ENCODE measurements at regions not wholly inside any gene's neighbourhood (a gene's known extent, or its start where the extent isn't known, plus 50 kb on each side); places are given as distances from the start of the nearest gene placed in this dataset.

GRCh38 chr2:4356541-4356940, 653.2 kb downstream of the DCDC2C start:
- ChIA-PET CTCF (interaction anchor here (0.6 kb wide), 1 partner anchor 14 kb away, joined by 3 read pairs; no protein-coding TSS in a partner anchor), POLR2A (no interaction called here), RAD21 (ENCODE audit: unreplicated experiment) (no interaction called here), SMC1A (ENCODE audit: uncharacterized antibody, unreplicated experiment) (interaction anchor here (0.6 kb wide), 1 partner anchor 1671 kb away, joined by 5 read pairs; no protein-coding TSS in a partner anchor)
- H3K79me2 ChIP-seq (ENCODE audit: control insufficient read depth, insufficient read depth, low read length): no peaks in the 10 kb centered on the region
- no peak for DNase-seq (ENCODE audit: low read depth, low spot score)
- ATAC-seq: no peak
- H2AFZ ChIP-seq (ENCODE audit: control insufficient read depth, low read depth, low read length): no peak overlapping the region
- TF ChIP-seq IKZF1 (conservative IDR thresholded peaks at IDR 0.05): no peak
- TF ChIP-seq POLR2AphosphoS2 (IDR thresholded peaks at IDR 0.05; ENCODE audit: low read depth, low read length): no peak
- TF ChIP-seq ZNF274 (IDR thresholded peaks at IDR 0.05; ENCODE audit: insufficient read depth, insufficient read length): no peak
- no peak for TF ChIP-seq MEF2B (IDR thresholded peaks at IDR 0.05; ENCODE audit: partially characterized antibody, poor library complexity, severe bottlenecking)
- TF ChIP-seq WRNIP1 (IDR thresholded peaks at IDR 0.05; ENCODE audit: borderline replicate concordance, low read depth, low read length): no peak
- TF ChIP-seq MTA2 (IDR thresholded peaks at IDR 0.05; ENCODE audit: low read depth): no peak
- TF ChIP-seq CBFB (IDR thresholded peaks at IDR 0.05; ENCODE audit: low read depth): no peak
- TF ChIP-seq DPF2 (IDR thresholded peaks at IDR 0.05): no peak
- TF ChIP-seq CREM (IDR thresholded peaks at IDR 0.05; ENCODE audit: low read depth): no peak
- no peak for TF ChIP-seq BHLHE40 (IDR thresholded peaks at IDR 0.05; ENCODE audit: borderline replicate concordance in 1 of 2, low read depth in 2 of 2, low read length in 1 of 2)
- no peak for TF ChIP-seq STAT3 (IDR thresholded peaks at IDR 0.05; ENCODE audit: low read depth, low read length)
- H3K4me3 ChIP-seq: no peak overlapping the region
- no peak overlapping the region for H3K9ac ChIP-seq (ENCODE audit: control insufficient read depth, insufficient read depth, low read length)
- BruUV-seq (replicated peaks): no TSS peak
- 19% methylated on average over 1 of the region's 1 CpG for WGBS (ENCODE audit: insufficient coverage, insufficient replicate concordance, low lambda C conversion rate, missing lambda C conversion rate)
- no peaks in the 10 kb centered on the region for H4K20me1 ChIP-seq (ENCODE audit: control insufficient read depth, insufficient read depth)
- H3K27me3 ChIP-seq (replicated peaks in 1 of 2; ENCODE audit: control insufficient read depth in 2 of 2, insufficient read depth in 2 of 2, low read length in 1 of 2): no peaks in the 10 kb centered on the region
- no peaks in the 10 kb centered on the region for H3K36me3 ChIP-seq (ENCODE audit: control insufficient read depth in 2 of 2, insufficient read depth in 2 of 2, low read length in 1 of 2)
- H3K27ac ChIP-seq (ENCODE audit: control insufficient read depth, insufficient read depth): no peak overlapping the region
- intact Hi-C loops (cut with micrococcal nuclease; ENCODE audit: unreplicated experiment) (no loop called here), in situ Hi-C loops (cut with MboI) (no loop called here)
- H3K4me1 ChIP-seq (ENCODE audit: control insufficient read depth, insufficient read depth, low read length): no peaks in the 10 kb centered on the region
- H3K9me3 ChIP-seq (replicated peaks; ENCODE audit: control insufficient read depth, insufficient read depth, low read length): no peaks in the 10 kb centered on the region
- no peak overlapping the region for H3K4me2 ChIP-seq (ENCODE audit: control insufficient read depth, insufficient read depth)
- FAIRE-seq: no peak

Data from GM12878 (cell line).